Astrocyte of the spinal cord (primary cell): ENCODE measurements at regions not wholly inside any gene's neighbourhood (a gene's known extent, or its start where the extent isn't known, plus 50 kb on each side); places are given as distances from the start of the nearest gene placed in this dataset.
"Not testable (repeated sequence)": the region's sequence is repeated elsewhere in the genome, so short reads cannot be mapped to it uniquely, and the experiment has no call there.

Source experiments
- DNase-seq: peaks from one replicate; pipeline ENCODE4 v3.0.0; 2011; ENCODE audit warnings: low read depth, low spot score
- H3K4me3 ChIP-seq: 2 replicates; pipeline ENCODE4 v1.5.1; 2011; ENCODE audit warnings: low read depth, mild to moderate bottlenecking, low read length, moderate library complexity
- in situ Hi-C: cut with HindIII; loops from 2 replicates; pipeline ENCODE4 v1.10.0; 2017; ENCODE audit warnings: low sequenced_read_pairs
- TF ChIP-seq, protein P1 (sequence below): IDR thresholded peaks from 2 replicates; pipeline ENCODE4 v1.5.1; 2012; ENCODE audit warnings: low read depth, mild to moderate bottlenecking, low read length, inconsistent platforms

DNA sequence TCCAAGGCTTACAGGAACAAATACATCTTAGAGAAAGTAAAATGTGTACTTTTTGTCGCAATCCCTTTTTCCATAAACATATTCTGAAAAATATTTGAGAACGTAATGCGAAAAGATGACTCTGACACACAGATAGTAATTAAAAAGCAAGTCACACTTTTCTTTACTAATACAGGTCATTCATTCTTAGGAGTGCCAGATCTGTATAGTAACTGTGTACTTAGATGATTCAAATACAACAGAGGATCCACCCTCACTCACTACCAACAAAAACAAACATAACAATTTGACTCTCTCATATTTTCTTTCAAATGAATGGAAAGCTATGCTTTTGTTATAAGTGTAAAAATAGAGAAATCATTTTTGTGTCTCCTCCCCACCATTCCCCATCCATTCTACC is 795.4 kb downstream of the SLC6A15 start:
- in situ Hi-C loops, result no loop called here
- no peak for DNase-seq
- H3K4me3 ChIP-seq, result no peak overlapping the region
- TF ChIP-seq, protein P1, sequence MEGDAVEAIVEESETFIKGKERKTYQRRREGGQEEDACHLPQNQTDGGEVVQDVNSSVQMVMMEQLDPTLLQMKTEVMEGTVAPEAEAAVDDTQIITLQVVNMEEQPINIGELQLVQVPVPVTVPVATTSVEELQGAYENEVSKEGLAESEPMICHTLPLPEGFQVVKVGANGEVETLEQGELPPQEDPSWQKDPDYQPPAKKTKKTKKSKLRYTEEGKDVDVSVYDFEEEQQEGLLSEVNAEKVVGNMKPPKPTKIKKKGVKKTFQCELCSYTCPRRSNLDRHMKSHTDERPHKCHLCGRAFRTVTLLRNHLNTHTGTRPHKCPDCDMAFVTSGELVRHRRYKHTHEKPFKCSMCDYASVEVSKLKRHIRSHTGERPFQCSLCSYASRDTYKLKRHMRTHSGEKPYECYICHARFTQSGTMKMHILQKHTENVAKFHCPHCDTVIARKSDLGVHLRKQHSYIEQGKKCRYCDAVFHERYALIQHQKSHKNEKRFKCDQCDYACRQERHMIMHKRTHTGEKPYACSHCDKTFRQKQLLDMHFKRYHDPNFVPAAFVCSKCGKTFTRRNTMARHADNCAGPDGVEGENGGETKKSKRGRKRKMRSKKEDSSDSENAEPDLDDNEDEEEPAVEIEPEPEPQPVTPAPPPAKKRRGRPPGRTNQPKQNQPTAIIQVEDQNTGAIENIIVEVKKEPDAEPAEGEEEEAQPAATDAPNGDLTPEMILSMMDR, result no peak

DNA sequence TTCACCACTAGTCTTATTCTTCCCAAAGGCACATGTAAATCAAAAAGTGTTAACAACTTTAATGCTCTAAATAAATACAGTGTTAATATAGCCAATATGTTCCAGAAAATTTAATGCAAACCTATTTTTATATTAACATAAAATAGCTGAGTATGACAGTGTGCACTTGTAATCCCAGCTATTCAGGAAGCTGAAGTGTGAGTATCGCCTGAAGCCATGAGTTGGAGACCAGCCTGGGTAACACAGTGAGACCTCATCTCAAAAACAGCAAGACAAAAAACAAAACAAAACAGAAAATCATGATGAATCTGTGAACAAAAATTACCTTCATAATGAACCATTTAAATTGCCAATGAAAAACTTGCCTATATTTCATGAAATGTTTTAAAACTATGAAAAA is 798.9 kb downstream of the SLC6A15 start:
- DNase-seq, result no peak
- TF ChIP-seq, protein P1, result no peak
- H3K4me3 ChIP-seq, result no peak overlapping the region
- in situ Hi-C loops, result no loop called here

DNA sequence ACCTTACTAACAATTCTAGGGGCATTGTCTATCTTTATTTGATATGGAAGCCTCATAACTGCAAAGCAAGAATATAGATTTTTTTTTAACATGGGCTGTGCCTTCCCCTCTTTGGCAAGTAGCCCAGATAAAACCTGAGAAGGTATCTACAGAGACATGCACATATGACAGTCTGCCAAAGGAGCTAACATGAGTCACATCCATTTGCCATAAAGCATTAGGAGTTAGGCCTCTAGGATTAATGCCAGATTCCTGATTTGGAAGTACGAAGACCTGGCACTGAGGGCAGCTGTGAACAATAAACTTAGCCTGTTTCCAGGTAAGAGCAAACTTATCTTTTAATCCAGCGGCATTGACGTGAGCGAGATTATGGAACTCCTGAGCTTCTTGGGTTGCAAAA is 808.7 kb downstream of the SLC6A15 start:
- DNase-seq, in situ Hi-C loops, H3K4me3 ChIP-seq: not testable (repeated sequence)

DNA sequence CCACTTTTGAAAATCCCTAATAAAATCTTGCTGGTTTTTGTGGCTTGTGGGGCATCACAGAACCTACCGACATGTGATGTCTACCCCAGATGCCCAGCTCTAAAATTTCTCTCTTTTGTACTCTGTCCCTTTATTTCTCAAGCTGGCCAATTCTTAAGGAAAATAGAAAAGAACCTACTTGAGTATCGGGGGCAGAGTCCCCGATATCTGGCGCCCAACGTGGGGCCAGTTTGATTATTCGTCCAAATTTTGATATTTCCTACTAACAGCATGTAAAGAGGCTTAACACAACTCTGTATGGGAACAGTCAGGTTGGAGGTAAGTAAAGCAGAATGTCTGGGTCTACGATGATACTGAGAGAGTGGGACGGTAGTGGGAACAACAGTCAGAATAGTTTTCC is 810.6 kb downstream of the SLC6A15 start:
- in situ Hi-C loops, DNase-seq, H3K4me3 ChIP-seq: not testable (repeated sequence)

DNA sequence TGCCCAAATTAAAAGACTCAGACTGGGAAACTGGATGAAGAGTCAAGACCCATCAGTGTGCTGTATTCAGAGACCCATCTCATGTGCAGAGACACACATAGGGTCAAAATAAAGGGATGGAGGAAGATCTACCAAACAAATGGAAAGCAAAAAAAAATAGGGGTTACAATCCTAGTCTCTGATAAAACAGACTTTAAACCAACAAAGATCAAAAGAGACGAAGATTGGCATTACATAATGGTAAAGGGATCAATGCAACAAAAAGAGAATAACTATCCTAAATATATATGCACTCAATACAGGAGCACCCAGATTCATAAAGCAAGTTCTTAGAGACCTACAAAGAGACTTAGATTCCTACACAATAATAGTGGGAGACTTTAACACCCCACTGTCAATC is 813.0 kb downstream of the SLC6A15 start:
- in situ Hi-C loops, result not testable (repeated sequence)

DNA sequence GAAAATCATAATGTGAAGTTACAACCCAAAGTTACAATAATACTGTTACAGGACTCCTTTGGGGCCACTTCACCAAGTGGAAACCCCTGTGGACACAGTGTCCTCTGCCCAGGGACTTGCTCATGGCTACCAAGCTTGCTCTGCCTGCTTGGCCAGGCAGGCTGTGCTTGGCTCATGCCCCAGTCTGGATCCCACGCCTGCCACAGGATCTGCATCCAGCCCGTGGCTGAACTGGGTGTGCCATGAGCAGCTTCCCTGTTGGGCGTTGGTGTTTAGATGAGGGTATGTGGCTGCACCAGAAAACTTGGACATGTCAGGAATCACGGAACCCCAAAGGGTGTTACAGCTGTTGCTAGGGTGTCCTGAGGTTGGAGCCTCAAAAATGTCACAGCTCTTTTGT is 820.9 kb downstream of the SLC6A15 start:
- no peak overlapping the region for H3K4me3 ChIP-seq
- no peak for DNase-seq
- in situ Hi-C loops, result no loop called here
- TF ChIP-seq, protein P1, result no peak

More for the DNA sequence above, 813.0 kb downstream of the SLC6A15 start:
- DNase-seq, H3K4me3 ChIP-seq: not testable (repeated sequence)

DNA sequence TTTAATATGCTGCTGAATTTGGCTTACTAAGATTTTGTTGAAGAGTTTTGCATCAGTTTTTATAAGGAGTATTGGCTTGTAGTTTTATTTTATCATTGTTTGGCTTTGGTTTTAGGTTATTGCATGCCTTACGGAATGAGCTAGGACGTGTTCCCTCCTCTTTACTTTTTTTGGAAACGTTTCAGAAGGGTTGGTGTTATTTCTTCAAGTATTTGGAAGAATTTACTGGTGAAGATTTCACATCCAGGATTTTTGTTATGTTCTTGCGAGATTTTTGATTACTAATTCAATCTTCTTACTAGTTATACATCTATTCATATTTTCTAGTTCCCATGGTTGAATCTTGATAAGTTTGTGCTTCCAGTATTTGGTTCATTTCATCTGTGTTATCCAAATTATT is 823.2 kb downstream of the SLC6A15 start:
- in situ Hi-C loops, result no loop called here
- TF ChIP-seq, protein P1, result no peak
- DNase-seq, result no peak
- H3K4me3 ChIP-seq, result no peak overlapping the region

DNA sequence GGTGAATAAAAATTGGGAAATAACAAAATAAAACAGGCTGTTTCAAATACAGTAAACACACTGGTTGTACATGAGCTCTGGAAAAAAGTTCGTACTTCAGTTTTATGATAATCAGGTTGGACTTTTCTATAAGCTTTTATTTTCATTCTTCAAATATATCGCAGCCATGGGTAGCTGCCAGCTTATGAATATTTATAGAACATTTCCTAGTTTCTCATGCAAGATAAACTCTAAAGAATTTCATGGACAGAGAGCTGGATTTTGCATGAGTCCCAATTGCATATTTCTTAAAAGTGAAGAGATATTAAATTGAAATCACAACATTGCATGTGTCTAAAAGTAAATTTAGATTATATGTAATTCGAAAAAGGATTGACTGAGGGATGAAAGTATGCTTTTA is 827.6 kb downstream of the SLC6A15 start:
- no peak overlapping the region for H3K4me3 ChIP-seq
- TF ChIP-seq, protein P1, result no peak
- no peak for DNase-seq
- in situ Hi-C loops, result no loop called here

DNA sequence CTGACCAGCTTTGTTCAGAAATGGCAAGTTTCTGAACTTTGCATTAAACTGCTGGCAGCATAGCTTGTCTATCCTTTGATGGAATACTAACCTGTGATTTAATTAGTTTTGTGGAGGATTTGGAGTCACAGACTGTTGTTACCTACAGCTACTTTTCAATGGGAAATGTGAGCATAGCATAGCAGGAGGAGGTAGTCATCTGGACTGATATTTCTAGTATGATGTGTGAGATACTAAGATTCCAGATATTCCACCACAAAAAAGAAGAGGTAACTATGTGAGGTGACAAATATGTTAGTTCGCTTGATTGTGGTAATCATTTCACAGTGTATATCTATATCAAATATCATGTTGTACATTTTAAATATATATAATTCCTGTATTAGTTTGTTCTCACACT is 833.0 kb downstream of the SLC6A15 start:
- no peak for DNase-seq
- H3K4me3 ChIP-seq, result no peak overlapping the region
- TF ChIP-seq, protein P1, result no peak
- in situ Hi-C loops, result no loop called here
